ENCODE measurements at regions not wholly inside any gene's neighbourhood (a gene's known extent, or its start where the extent isn't known, plus 50 kb on each side); places are given as distances from the start of the nearest gene placed in this dataset.

- TF ChIP-seq SUZ12 (IDR thresholded peaks at IDR 0.05; ENCODE audit: extremely low read depth, insufficient read depth, insufficient read length) (no peak), ZNF274 (IDR thresholded peaks at IDR 0.05; ENCODE audit: low read depth, low read length) (no peak)
Measured at GRCh38 chr6:90780141-90780540, 193.3 kb upstream of the MAP3K7 start.
